UCSD-AML1 (cell line): ENCODE measurements at regions not wholly inside any gene's neighbourhood (a gene's known extent, or its start where the extent isn't known, plus 50 kb on each side); places are given as distances from the start of the nearest gene placed in this dataset.
"Not testable (repeated sequence)": the region's sequence is repeated elsewhere in the genome, so short reads cannot be mapped to it uniquely, and the experiment has no call there.

Experiments used
- DNase-seq: peaks from one replicate; lab custom pipeline; 2025; ENCODE audit not compliant: unreplicated experiment; lab: John Stamatoyannopoulos, UW

DNA sequence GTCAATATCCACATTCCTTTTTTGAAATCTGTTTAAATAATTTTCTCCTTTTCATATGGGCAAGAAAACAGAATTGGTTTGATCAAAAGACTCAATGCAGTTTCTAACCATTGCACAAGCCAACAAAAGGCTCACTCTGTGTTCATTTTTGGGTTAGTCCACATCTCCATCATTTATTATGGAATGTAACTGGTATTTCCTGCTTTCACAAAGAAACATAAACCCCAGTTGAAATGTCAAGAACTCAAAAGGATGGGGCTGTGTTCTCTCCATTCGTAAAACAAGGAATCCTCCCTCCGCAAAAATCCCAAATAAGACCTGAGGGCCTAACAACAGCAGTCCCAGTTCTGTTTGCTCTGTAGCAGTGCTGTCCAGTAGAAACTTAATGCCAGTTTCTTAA is 420.9 kb downstream of the GJA1 start:
- DNase-seq, result no peak

GRCh38 chr6:121857551-121857950 is 422.1 kb downstream of the GJA1 start:
- no peak for DNase-seq

- DNase-seq, result no peak
These were observed 422.9 kb downstream of the GJA1 start for GRCh38 chr6:121858310-121858709.

DNA sequence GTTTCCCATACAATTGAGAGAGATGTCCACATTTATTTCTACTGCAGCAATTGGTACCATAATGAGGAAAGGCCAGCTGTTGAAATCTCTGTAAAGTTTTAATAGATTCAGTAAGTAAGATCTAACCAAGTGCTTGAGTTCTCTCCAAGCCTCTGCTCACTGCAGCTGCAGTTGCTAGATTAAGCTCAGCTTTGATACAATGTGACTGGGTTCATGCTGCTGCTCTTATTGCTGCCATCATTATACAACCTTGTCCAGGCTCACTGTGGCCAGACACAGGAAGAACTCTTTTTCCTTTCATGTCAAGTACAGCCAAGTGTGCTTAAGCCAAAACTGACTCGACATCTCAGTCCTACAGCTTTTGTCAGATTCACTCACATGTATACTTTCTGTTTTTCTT is 423.5 kb downstream of the GJA1 start:
- no peak for DNase-seq

DNA sequence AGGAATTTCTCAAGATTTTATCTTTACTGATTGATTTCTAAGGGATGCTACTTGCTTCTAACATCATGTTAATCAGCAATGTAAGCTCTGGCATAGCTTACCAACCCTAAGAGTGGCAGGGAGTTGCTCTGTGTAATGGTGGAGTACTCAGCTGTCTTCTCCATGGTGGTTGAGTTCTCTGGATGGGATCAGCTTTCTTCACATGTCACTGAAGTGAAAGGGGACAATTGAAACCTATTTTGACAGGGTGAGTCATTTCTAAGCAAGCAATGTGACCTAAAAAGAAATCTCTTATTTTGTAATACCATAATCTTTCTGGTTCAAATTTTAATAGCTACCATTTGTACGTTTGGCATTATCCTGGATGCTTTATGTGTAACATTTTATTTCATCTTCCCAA is 430.4 kb downstream of the GJA1 start:
- DNase-seq, result no peak

GRCh38 chr6:121867095-121867494 is 431.6 kb downstream of the GJA1 start:
- DNase-seq, result no peak

DNA sequence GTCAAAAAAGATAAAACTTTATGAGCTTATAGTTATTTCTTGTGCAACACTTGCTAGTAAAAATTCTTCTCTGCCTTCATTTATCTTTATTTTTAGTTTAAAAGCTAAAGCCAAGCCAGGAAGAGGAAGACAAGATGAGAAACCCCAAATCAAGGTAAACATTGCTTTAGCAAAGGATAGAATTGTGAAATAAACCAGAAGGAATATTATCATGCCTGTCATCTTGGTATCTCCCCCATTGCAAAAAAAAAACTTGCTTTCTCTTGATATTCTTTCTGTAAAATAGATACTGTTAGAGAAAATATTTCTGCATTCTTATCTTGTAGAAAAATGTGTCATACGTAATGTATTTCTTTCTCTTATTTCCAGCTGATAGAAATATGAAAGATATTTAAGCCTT is 432.8 kb downstream of the GJA1 start:
- DNase-seq, result no peak

DNA sequence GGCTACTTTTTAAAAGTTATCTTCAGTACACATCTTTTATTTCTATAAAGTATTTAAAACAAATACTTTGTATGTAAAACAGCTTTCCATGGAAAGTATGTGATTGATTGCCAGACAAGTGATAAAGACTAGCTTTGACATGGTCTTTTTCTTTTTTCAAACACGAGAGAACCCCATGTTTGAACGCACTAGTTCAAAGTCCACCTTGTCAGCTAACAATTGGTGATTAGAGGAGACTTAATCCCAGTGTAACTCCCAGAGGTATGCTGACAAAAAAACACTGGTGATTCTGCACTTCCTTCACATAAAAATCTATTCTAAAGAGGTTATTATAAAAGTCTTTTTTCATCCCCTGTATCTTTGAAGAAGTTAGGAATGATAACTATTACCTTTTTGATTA is 438.1 kb downstream of the GJA1 start:
- no peak for DNase-seq

GRCh38 chr6:121876721-121877120 is 441.3 kb downstream of the GJA1 start:
- DNase-seq, result no peak

DNA sequence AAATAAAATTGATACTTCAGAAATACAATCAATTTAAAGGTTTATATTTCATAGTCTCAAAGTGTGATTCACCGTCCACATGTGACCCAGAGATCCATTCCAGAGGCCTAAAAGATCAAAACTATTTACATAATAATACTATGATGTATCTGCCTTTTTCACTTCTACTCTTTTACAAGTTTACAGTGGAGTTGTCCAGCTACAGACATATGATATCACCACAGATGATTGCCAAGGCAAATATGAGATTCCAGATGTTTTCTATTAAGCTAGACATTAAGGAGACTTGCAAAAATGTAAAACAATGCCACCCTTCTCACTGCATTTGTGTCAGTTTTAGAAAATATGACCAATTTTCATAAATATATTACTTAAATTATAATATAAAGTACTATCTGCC is 443.7 kb downstream of the GJA1 start:
- no peak for DNase-seq

- DNase-seq, result no peak
These were observed 445.4 kb downstream of the GJA1 start for GRCh38 chr6:121880831-121881230.

- DNase-seq, result no peak
These were observed 446.7 kb downstream of the GJA1 start for GRCh38 chr6:121881974-121882667.

- DNase-seq, result no peak
These were observed 448.6 kb downstream of the GJA1 start for GRCh38 chr6:121884091-121884490.

- DNase-seq, result no peak
These were observed 449.2 kb downstream of the GJA1 start for GRCh38 chr6:121884620-121885019.

- no peak for DNase-seq
These were observed 450.1 kb downstream of the GJA1 start for GRCh38 chr6:121885399-121886152.

GRCh38 chr6:121886223-121886830 is 450.9 kb downstream of the GJA1 start:
- DNase-seq, result no peak

DNA sequence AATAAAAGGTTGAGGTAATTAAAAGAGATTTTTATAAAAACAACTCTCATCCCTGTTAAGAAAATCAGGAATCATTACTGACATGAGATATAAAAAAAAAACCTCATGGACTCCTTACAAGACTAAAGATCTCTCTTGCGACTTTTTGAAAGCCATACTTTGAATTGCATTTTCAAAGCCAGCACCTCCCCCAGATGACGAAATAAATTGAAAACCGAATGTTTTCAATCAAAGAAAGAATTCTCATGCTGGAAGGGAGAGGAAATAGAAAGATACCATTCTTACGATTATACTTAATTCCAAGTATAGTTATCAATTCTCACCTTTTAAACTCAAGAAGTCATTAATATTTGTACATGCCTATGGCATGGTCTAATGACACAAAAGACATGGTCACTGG is 452.3 kb downstream of the GJA1 start:
- DNase-seq, result no peak

GRCh38 chr6:121890307-121890910 is 455.0 kb downstream of the GJA1 start:
- no peak for DNase-seq

DNA sequence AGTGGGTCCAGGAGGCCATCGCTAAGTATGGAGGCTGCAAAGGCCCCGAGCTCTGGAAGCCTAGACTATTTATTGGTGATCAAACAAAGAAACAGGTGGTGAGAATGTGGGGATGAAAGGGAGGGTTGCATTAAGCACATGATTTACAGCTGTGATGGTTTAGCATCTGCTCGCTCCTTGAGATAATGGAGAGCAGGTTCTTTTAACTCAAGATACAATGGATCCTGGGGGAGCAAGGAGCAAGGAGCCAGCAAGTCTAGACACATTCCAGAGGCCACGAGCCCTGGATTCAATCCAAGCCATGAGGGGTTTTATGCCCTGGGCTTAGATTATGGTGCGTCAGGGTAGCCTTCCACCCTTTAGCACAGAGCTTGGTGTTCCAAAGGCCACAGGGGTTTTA is 460.3 kb downstream of the GJA1 start:
- DNase-seq, result not testable (repeated sequence)

DNA sequence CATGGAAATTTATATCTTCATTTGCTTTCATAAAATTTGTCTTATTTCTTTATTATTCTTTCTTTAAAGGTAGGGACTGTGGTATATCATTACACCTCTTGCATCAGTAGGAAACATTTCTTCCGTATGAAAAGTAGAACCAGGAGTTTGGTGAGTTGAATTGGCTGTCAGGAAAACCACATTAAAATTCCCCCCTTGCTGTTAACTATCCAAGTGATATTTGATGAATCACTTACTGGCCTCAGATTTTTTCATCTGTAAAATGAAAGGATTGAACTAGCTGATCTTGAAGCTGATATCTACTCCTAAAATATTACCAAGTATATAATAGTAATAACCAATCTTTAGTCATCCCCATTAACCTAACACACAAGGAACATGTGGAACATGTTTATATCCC is 460.9 kb downstream of the GJA1 start:
- DNase-seq, result no peak

DNA sequence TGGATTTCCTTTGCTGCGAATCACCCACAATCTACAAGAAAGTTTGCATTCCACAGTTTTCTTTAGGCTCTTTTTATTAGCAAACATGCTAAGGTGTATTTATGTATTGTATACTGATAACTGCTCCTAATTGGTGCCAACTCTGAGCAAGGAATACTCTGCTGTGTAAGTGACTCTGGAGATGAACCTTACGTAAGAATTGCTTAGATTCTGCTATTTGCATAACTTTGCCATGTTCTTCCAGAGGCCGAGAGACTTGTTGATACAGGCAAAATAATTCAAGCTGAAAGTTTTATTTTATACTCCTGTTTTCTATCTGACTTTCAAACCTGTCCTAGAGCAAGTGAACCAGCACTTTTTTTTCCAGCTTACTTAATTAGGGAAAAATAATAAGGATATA is 461.3 kb downstream of the GJA1 start:
- DNase-seq, result no peak

GRCh38 chr6:121897337-121897760 is 461.9 kb downstream of the GJA1 start:
- no peak for DNase-seq
